Stimulated activated naive B cell treated with anti-CD40 and anti-IgM and Interleukin-4, amounts not matched to agents 10 μg/mL and 1 μg/mL and 100 μg/mL, for 72 hours (primary cell): ENCODE measurements at regions not wholly inside any gene's neighbourhood (a gene's known extent, or its start where the extent isn't known, plus 50 kb on each side); places are given as distances from the start of the nearest gene placed in this dataset.

Experiments used
- ATAC-seq, 2 donors: fragments of 150-1000 bp; cut with Tn5 transposase; replicated peaks; 2 replicates each; pipeline ENCODE4 v1.10.0; 2021; ENCODE audit warnings: moderate library complexity in 1 of 2
- DNase-seq: peaks from one replicate; pipeline ENCODE4 v3.0.0; 2021
- H3K27ac Mint-ChIP-seq: one replicate; pipeline ENCODE4 v1.8.0; 2022; ENCODE audit warnings: mild to moderate bottlenecking, mixed read lengths
- H3K27me3 Mint-ChIP-seq, 2 donors: one replicate each; pipeline ENCODE4 v1.8.0; 2022; ENCODE audit warnings: mixed read lengths in 2 of 2
- H3K36me3 Mint-ChIP-seq, 2 donors: one replicate each; pipeline ENCODE4 v1.8.0; 2022; ENCODE audit warnings: mixed read lengths in 2 of 2, mild to moderate bottlenecking in 1 of 2
- H3K4me1 Mint-ChIP-seq, 2 donors: one replicate each; pipeline ENCODE4 v1.8.0; 2022; ENCODE audit warnings: mixed read lengths in 2 of 2, mild to moderate bottlenecking in 1 of 2
- H3K4me3 Mint-ChIP-seq, 2 donors: one replicate each; pipeline ENCODE4 v1.8.0; 2022; ENCODE audit warnings: mild to moderate bottlenecking in 2 of 2, mixed read lengths in 2 of 2, moderate library complexity in 1 of 2
- H3K9me3 Mint-ChIP-seq, 2 donors: one replicate each; pipeline ENCODE4 v1.8.0; 2022; ENCODE audit warnings: mixed read lengths in 2 of 2, mild to moderate bottlenecking in 1 of 2

GRCh38 chr22:22745225-22746060 lies 101.0 kb downstream of the GGTLC2 start:
- Mint-ChIP-seq H3K9me3 (no peaks in the 10 kb centered on the region), H3K4me1 (peaks cover 32 to 44% of the 10 kb centered on the region in 2 donors), H3K27me3 (peaks cover 3 to 14% of the 10 kb centered on the region in 2 donors), H3K27ac (no peak overlapping the region), H3K36me3 (no peaks in the 10 kb centered on the region), H3K4me3 (no peak overlapping the region)
- DNase-seq (no peak), ATAC-seq (peak; percentile 75)

- no peak overlapping the region for H3K4me3 Mint-ChIP-seq
- H3K4me1 Mint-ChIP-seq: peaks cover 32 to 44% of the 10 kb centered on the region in 2 donors
- no peaks in the 10 kb centered on the region for H3K9me3 Mint-ChIP-seq
- DNase-seq (no peak), ATAC-seq (no peak)
- peaks cover 3 to 8% of the 10 kb centered on the region in 2 donors for H3K27me3 Mint-ChIP-seq
- H3K36me3 Mint-ChIP-seq: no peaks in the 10 kb centered on the region
- H3K27ac Mint-ChIP-seq: peak overlapping the region; percentile 47
Measured at GRCh38 chr22:22746061-22746962, 101.9 kb downstream of the GGTLC2 start.

- ATAC-seq (peak; percentile 69 to 76), DNase-seq (no peak)
- peaks cover 34 to 44% of the 10 kb centered on the region in 2 donors for H3K4me1 Mint-ChIP-seq
- H3K27me3 Mint-ChIP-seq: peaks cover 4 to 8% of the 10 kb centered on the region in 2 donors
- H3K36me3 Mint-ChIP-seq: no peaks in the 10 kb centered on the region
- no peaks in the 10 kb centered on the region for H3K9me3 Mint-ChIP-seq
- no peak overlapping the region for H3K4me3 Mint-ChIP-seq
- H3K27ac Mint-ChIP-seq: no peak overlapping the region
Measured at GRCh38 chr22:22746963-22747933, 102.8 kb downstream of the GGTLC2 start.

- ATAC-seq: peak; percentile 61 to 69
- H3K4me1 Mint-ChIP-seq: peaks cover 33 to 41% of the 10 kb centered on the region in 2 donors
- no peak overlapping the region for H3K4me3 Mint-ChIP-seq
- no peak overlapping the region for H3K27ac Mint-ChIP-seq
- no peaks in the 10 kb centered on the region for H3K9me3 Mint-ChIP-seq
- H3K27me3 Mint-ChIP-seq: peaks cover 4 to 7% of the 10 kb centered on the region in 2 donors
- no peaks in the 10 kb centered on the region for H3K36me3 Mint-ChIP-seq
- no peak for DNase-seq
Measured at GRCh38 chr22:22748297-22748743, 103.9 kb downstream of the GGTLC2 start.

- peaks cover 3 to 4% of the 10 kb centered on the region in 2 donors for H3K27me3 Mint-ChIP-seq
- no peak for DNase-seq
- H3K4me3 Mint-ChIP-seq: no peak overlapping the region
- H3K36me3 Mint-ChIP-seq: no peaks in the 10 kb centered on the region
- ATAC-seq: no peak
- no peak overlapping the region for H3K27ac Mint-ChIP-seq
- H3K9me3 Mint-ChIP-seq: no peaks in the 10 kb centered on the region
- peaks cover 33 to 40% of the 10 kb centered on the region in 2 donors for H3K4me1 Mint-ChIP-seq
Measured at GRCh38 chr22:22748756-22749155, 104.3 kb downstream of the GGTLC2 start.

- no peaks in the 10 kb centered on the region for H3K36me3 Mint-ChIP-seq
- H3K4me1 Mint-ChIP-seq: peaks cover 36 to 40% of the 10 kb centered on the region in 2 donors
- peaks cover 0 to 4% of the 10 kb centered on the region in 2 donors for H3K27me3 Mint-ChIP-seq
- no peak for ATAC-seq
- H3K27ac Mint-ChIP-seq: no peak overlapping the region
- H3K4me3 Mint-ChIP-seq: no peak overlapping the region
- H3K9me3 Mint-ChIP-seq: no peaks in the 10 kb centered on the region
- no peak for DNase-seq
Measured at GRCh38 chr22:22749167-22749758, 104.8 kb downstream of the GGTLC2 start.

GRCh38 chr22:22750335-22751042 lies 106.1 kb downstream of the GGTLC2 start:
- Mint-ChIP-seq H3K9me3 (no peaks in the 10 kb centered on the region), H3K27ac (no peak overlapping the region), H3K36me3 (no peaks in the 10 kb centered on the region), H3K27me3 (peaks cover 0 to 4% of the 10 kb centered on the region in 2 donors), H3K4me1 (peaks cover 36 to 37% of the 10 kb centered on the region in 2 donors), H3K4me3 (no peak overlapping the region)
- DNase-seq (no peak), ATAC-seq (no peak)

- Mint-ChIP-seq H3K4me1 (peaks cover 30 to 31% of the 10 kb centered on the region in 2 donors), H3K4me3 (no peak overlapping the region), H3K9me3 (no peaks in the 10 kb centered on the region), H3K27me3 (peaks cover 0 to 4% of the 10 kb centered on the region in 2 donors), H3K36me3 (no peaks in the 10 kb centered on the region), H3K27ac (no peak overlapping the region)
- DNase-seq: no peak
- no peak for ATAC-seq
Measured at GRCh38 chr22:22751043-22751603, 106.7 kb downstream of the GGTLC2 start.

GRCh38 chr22:22752199-22752555 lies 107.8 kb downstream of the GGTLC2 start:
- no peak overlapping the region for H3K27ac Mint-ChIP-seq
- H3K4me3 Mint-ChIP-seq: no peak overlapping the region
- DNase-seq (no peak), ATAC-seq (no peak)
- H3K36me3 Mint-ChIP-seq: no peaks in the 10 kb centered on the region
- peaks cover 22 to 24% of the 10 kb centered on the region in 2 donors for H3K4me1 Mint-ChIP-seq
- H3K9me3 Mint-ChIP-seq: no peaks in the 10 kb centered on the region
- peaks cover 0 to 4% of the 10 kb centered on the region in 2 donors for H3K27me3 Mint-ChIP-seq

- Mint-ChIP-seq H3K4me1 (peaks cover 15 to 19% of the 10 kb centered on the region in 2 donors), H3K27ac (peak overlapping the region; percentile 60), H3K9me3 (no peaks in the 10 kb centered on the region), H3K4me3 (no peak overlapping the region), H3K27me3 (peaks cover 0 to 4% of the 10 kb centered on the region in 2 donors), H3K36me3 (no peaks in the 10 kb centered on the region)
- ATAC-seq (peak; percentile 16 to 26), DNase-seq (no peak)
Measured at GRCh38 chr22:22752556-22753477, 108.4 kb downstream of the GGTLC2 start.

GRCh38 chr22:22753526-22754267 lies 109.3 kb downstream of the GGTLC2 start:
- Mint-ChIP-seq H3K27ac (peak overlapping the region; percentile 60), H3K4me1 (peaks cover 10 to 14% of the 10 kb centered on the region in 2 donors), H3K4me3 (no peak overlapping the region), H3K36me3 (no peaks in the 10 kb centered on the region), H3K27me3 (peaks cover 0 to 4% of the 10 kb centered on the region in 2 donors), H3K9me3 (no peaks in the 10 kb centered on the region)
- ATAC-seq (peak; percentile 92 to 96), DNase-seq (peak; percentile 61)
